H9 (cell line): ENCODE measurements at regions not wholly inside any gene's neighbourhood (a gene's known extent, or its start where the extent isn't known, plus 50 kb on each side); places are given as distances from the start of the nearest gene placed in this dataset.

ENCODE experiments used
- DNase-seq: peaks from one replicate; pipeline ENCODE4 v3.0.0-alpha.2; 2017
- H2AFZ ChIP-seq: one replicate; pipeline ENCODE4 v1.6.1; 2013; ENCODE audit warnings: mild to moderate bottlenecking, low read length, control low read depth, moderate library complexity
- H2AK5ac ChIP-seq: 2 replicates; pipeline ENCODE4 v1.6.1; 2013; ENCODE audit warnings: low read length, control low read depth, mixed read lengths; ENCODE audit not compliant: insufficient read length
- H2BK120ac ChIP-seq: one replicate; pipeline ENCODE4 v1.6.1; 2013; ENCODE audit warnings: low read depth, mild to moderate bottlenecking, low read length, control low read depth, inconsistent platforms; ENCODE audit not compliant: poor library complexity, severe bottlenecking
- H2BK12ac ChIP-seq: 2 replicates; pipeline ENCODE4 v1.6.1; 2013; ENCODE audit warnings: low read length, control low read depth, mixed read lengths, low read depth; ENCODE audit not compliant: insufficient read length
- H2BK15ac ChIP-seq: 2 replicates; pipeline ENCODE4 v1.6.1; 2013; ENCODE audit warnings: low read depth, low read length, control low read depth
- H2BK20ac ChIP-seq: one replicate; pipeline ENCODE4 v1.6.1; 2013; ENCODE audit warnings: low read depth, mild to moderate bottlenecking, low read length, control low read depth, inconsistent platforms; ENCODE audit not compliant: poor library complexity, severe bottlenecking
- H2BK5ac ChIP-seq: 2 replicates; pipeline ENCODE4 v1.6.1; 2013; ENCODE audit warnings: low read length, control low read depth, mixed read lengths; ENCODE audit not compliant: insufficient read length
- H3K14ac ChIP-seq: 2 replicates; pipeline ENCODE4 v1.6.1; 2013; ENCODE audit warnings: low read length, control low read depth; ENCODE audit not compliant: insufficient read depth
- H3K18ac ChIP-seq: 2 replicates; pipeline ENCODE4 v1.6.1; 2013; ENCODE audit warnings: low read depth, mild to moderate bottlenecking, mixed read lengths, low read length, control low read depth; ENCODE audit not compliant: insufficient read length
- H3K23ac ChIP-seq: 2 replicates; pipeline ENCODE4 v1.6.1; 2013; ENCODE audit warnings: low read length, control low read depth, mixed read lengths, low read depth; ENCODE audit not compliant: insufficient read length
- H3K23me2 ChIP-seq: 2 replicates; pipeline ENCODE4 v1.6.1; 2013; ENCODE audit warnings: low read depth, mild to moderate bottlenecking, mixed read lengths, low read length, control low read depth; ENCODE audit not compliant: insufficient read length, poor library complexity, severe bottlenecking
- H3K27ac ChIP-seq: 2 replicates; pipeline ENCODE4 v1.5.1; 2013; ENCODE audit warnings: low read length, control low read depth, mixed read lengths, low read depth; ENCODE audit not compliant: insufficient read length
- H3K27me3 ChIP-seq: 2 replicates; pipeline ENCODE4 v1.6.1; 2013; ENCODE audit warnings: low read length, control low read depth, inconsistent platforms; ENCODE audit not compliant: insufficient read depth
- H3K4ac ChIP-seq: 2 replicates; pipeline ENCODE4 v1.6.1; 2013; ENCODE audit warnings: low read depth, mild to moderate bottlenecking, control low read depth, inconsistent platforms, low read length, moderate library complexity
- H3K4me1 ChIP-seq: 2 replicates; pipeline ENCODE4 v1.6.1; 2013; ENCODE audit warnings: low read length, control low read depth, inconsistent platforms; ENCODE audit not compliant: insufficient read depth
- H3K4me2 ChIP-seq: 2 replicates; pipeline ENCODE4 v1.6.1; 2013; ENCODE audit warnings: low read length, control low read depth, mixed read lengths; ENCODE audit not compliant: insufficient read length, insufficient read depth
- H3K56ac ChIP-seq: 2 replicates; pipeline ENCODE4 v1.6.1; 2013; ENCODE audit warnings: low read depth, mild to moderate bottlenecking, mixed read lengths, low read length, control low read depth; ENCODE audit not compliant: insufficient read length
- H3K79me1 ChIP-seq: 2 replicates; pipeline ENCODE4 v1.6.1; 2013; ENCODE audit warnings: low read depth, mild to moderate bottlenecking, moderate library complexity, low read length, control low read depth, inconsistent platforms; ENCODE audit not compliant: insufficient read depth, poor library complexity, severe bottlenecking
- H3K79me2 ChIP-seq: 2 replicates; pipeline ENCODE4 v1.6.1; 2013; ENCODE audit warnings: low read length, control low read depth, inconsistent platforms; ENCODE audit not compliant: insufficient read depth
- H3K9ac ChIP-seq: 2 replicates; pipeline ENCODE4 v1.6.1; 2013; ENCODE audit warnings: low read length, control low read depth, mixed read lengths; ENCODE audit not compliant: insufficient read length; ENCODE audit errors: extremely low read depth
- H3K9me3 ChIP-seq: one replicate; pipeline ENCODE4 v1.6.1; 2013; ENCODE audit warnings: low read depth, low read length, inconsistent platforms; ENCODE audit not compliant: control insufficient read depth
- H3T11ph ChIP-seq: one replicate; pipeline ENCODE4 v1.6.1; 2013; ENCODE audit warnings: mild to moderate bottlenecking, low read length, control low read depth, inconsistent platforms
- H4K20me1 ChIP-seq: one replicate; pipeline ENCODE4 v1.6.1; 2013; ENCODE audit not compliant: control insufficient read depth, insufficient read length, insufficient read depth
- H4K5ac ChIP-seq: 2 replicates; pipeline ENCODE4 v1.6.1; 2013; ENCODE audit warnings: low read depth, mild to moderate bottlenecking, mixed read lengths, low read length, control low read depth; ENCODE audit not compliant: insufficient read length
- H4K8ac ChIP-seq: replicated peaks from 2 replicates; pipeline ENCODE4 v1.6.1; 2013; ENCODE audit warnings: low read length, control low read depth, mixed read lengths, low read depth; ENCODE audit not compliant: insufficient read length
- H4K91ac ChIP-seq: 2 replicates; pipeline ENCODE4 v1.6.1; 2013; ENCODE audit warnings: low read depth, mild to moderate bottlenecking, moderate library complexity, mixed read lengths, low read length, control low read depth; ENCODE audit not compliant: insufficient read length
- H3K27ac Mint-ChIP-seq, 3 experiments: 2 replicates in 2 of 3; 3 replicates in 1 of 3; pipeline ENCODE4 v1.8.0; 2020 to 2021; ENCODE audit warnings: mixed read lengths in 3 of 3, mild to moderate bottlenecking in 1 of 3, moderate library complexity in 1 of 3
- H3K27me3 Mint-ChIP-seq: 2 replicates; pipeline ENCODE4 v1.8.0; 2021; ENCODE audit warnings: low read depth, mild to moderate bottlenecking, moderate library complexity, mixed read lengths
- H3K36me3 Mint-ChIP-seq, 3 experiments: 2 replicates in 2 of 3; 3 replicates in 1 of 3; pipeline ENCODE4 v1.8.0; 2020 to 2021; ENCODE audit warnings: low read depth in 3 of 3, mixed read lengths in 3 of 3; ENCODE audit not compliant: insufficient read depth in 1 of 3
- H3K4me1 Mint-ChIP-seq, 2 experiments: 2 replicates each; pipeline ENCODE4 v1.8.0; 2020; ENCODE audit warnings: mixed read lengths in 2 of 2
- H3K4me3 Mint-ChIP-seq, 2 experiments: 2 replicates in 1 of 2; 3 replicates in 1 of 2; pipeline ENCODE4 v1.8.0; 2020 to 2021; ENCODE audit warnings: mild to moderate bottlenecking in 2 of 2, mixed read lengths in 2 of 2, moderate library complexity in 1 of 2
- H3K9me3 Mint-ChIP-seq, 2 experiments: 2 replicates in 1 of 2; 3 replicates in 1 of 2; pipeline ENCODE4 v1.8.0; 2020; ENCODE audit warnings: mild to moderate bottlenecking in 2 of 2, mixed read lengths in 2 of 2, moderate library complexity in 1 of 2
- CTCF ChIP-seq: fragments of 200-600 bp; sonication (generic); conservative IDR thresholded peaks from 3 replicates; pipeline ENCODE4 v1.8.0; 2021; ENCODE audit warnings: antibody characterized with exemption, mild to moderate bottlenecking
- WGBS: extraction: QIAGEN DNeasy Blood & Tissue Kit; methylation state at CpG from one replicate; pipeline ENCODE4 v1.1.7; 2013; ENCODE audit warnings: missing lambda C conversion rate, low lambda C conversion rate, mixed read lengths; ENCODE audit not compliant: insufficient read length; ENCODE audit errors: extremely low coverage; 5-methylcytosine and 5-hydroxymethylcytosine counted together

GRCh38 chr10:71038091-71038633 is 149.8 kb upstream of the PCBD1 start:
- H3K4me3 Mint-ChIP-seq = no peak overlapping the region

More at GRCh38 chr10:71038091-71038633, 149.8 kb upstream of the PCBD1 start:
- Histone ChIP-seq H4K5ac (no peak overlapping the region), H3K9me3 (no peaks in the 10 kb centered on the region), H4K20me1 (no peaks in the 10 kb centered on the region), H3K23ac (no peak overlapping the region), H2BK5ac (no peak overlapping the region), H3K4me1 (no peaks in the 10 kb centered on the region), H3K27me3 (no peaks in the 10 kb centered on the region), H2BK12ac (no peak overlapping the region), H2BK20ac (no peak overlapping the region), H3K4me2 (no peak overlapping the region), H2AFZ (no peak overlapping the region), H4K8ac (no peak overlapping the region), H2AK5ac (no peak overlapping the region), H4K91ac (no peak overlapping the region), H3K56ac (no peak overlapping the region), H3T11ph (no peak overlapping the region), H3K18ac (no peak overlapping the region), H2BK120ac (no peak overlapping the region), H2BK15ac (no peak overlapping the region), H3K79me1 (no peaks in the 10 kb centered on the region), H3K9ac (no peak overlapping the region), H3K14ac (no peak overlapping the region), H3K4ac (no peak overlapping the region), H3K23me2 (no peaks in the 10 kb centered on the region), H3K27ac (no peak overlapping the region), H3K79me2 (no peaks in the 10 kb centered on the region)
- no peaks in the 10 kb centered on the region for H3K9me3 Mint-ChIP-seq
- H3K4me1 Mint-ChIP-seq = peaks cover 0 to 9% of the 10 kb centered on the region in 2 experiments; a peak in 2 of 4 replicates
- DNase-seq = no peak
- no CpG with 5 or more reads among the region's 3 CpGs for WGBS
- TF ChIP-seq CTCF = no peak
- no peaks in the 10 kb centered on the region for H3K36me3 Mint-ChIP-seq
- no peak overlapping the region for H3K27ac Mint-ChIP-seq
- peaks cover 3% of the 10 kb centered on the region; the same call in 1 of the 2 replicates for H3K27me3 Mint-ChIP-seq
